ENCODE measurements at regions not wholly inside any gene's neighbourhood (a gene's known extent, or its start where the extent isn't known, plus 50 kb on each side); places are given as distances from the start of the nearest gene placed in this dataset.

DNA sequence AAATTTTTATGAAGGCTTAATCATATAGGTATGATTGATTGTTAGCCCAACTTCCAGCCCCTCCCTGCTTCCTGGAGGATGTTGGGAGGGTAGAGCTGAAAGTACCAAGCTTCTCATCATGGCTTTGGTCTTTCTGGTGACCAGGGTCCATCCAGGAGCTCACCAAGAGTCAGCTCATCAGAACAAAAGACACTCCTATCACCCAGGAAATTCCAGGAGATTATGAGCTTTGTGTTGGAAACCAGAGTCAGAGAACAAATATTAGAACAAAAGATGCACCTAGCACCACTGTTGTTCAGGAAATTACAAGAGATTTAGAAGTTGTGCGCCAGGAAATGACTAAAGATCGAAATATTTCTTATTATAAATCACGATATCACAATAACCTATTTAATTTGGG, 119.9 kb upstream of the THUMPD2 start:
- TF ChIP-seq, protein P1, sequence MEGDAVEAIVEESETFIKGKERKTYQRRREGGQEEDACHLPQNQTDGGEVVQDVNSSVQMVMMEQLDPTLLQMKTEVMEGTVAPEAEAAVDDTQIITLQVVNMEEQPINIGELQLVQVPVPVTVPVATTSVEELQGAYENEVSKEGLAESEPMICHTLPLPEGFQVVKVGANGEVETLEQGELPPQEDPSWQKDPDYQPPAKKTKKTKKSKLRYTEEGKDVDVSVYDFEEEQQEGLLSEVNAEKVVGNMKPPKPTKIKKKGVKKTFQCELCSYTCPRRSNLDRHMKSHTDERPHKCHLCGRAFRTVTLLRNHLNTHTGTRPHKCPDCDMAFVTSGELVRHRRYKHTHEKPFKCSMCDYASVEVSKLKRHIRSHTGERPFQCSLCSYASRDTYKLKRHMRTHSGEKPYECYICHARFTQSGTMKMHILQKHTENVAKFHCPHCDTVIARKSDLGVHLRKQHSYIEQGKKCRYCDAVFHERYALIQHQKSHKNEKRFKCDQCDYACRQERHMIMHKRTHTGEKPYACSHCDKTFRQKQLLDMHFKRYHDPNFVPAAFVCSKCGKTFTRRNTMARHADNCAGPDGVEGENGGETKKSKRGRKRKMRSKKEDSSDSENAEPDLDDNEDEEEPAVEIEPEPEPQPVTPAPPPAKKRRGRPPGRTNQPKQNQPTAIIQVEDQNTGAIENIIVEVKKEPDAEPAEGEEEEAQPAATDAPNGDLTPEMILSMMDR (IDR thresholded peaks at IDR 0.05; ENCODE audit: low read depth, low read length) = no peak
- no peak for TF ChIP-seq EZH2phosphoT487 (IDR thresholded peaks at IDR 0.05; ENCODE audit: low read depth)

Data from OCI-LY3 (cell line).